ENCODE measurements at regions not wholly inside any gene's neighbourhood (a gene's known extent, or its start where the extent isn't known, plus 50 kb on each side); places are given as distances from the start of the nearest gene placed in this dataset.
"Not testable (repeated sequence)": the region's sequence is repeated elsewhere in the genome, so short reads cannot be mapped to it uniquely, and the experiment has no call there.

DNA sequence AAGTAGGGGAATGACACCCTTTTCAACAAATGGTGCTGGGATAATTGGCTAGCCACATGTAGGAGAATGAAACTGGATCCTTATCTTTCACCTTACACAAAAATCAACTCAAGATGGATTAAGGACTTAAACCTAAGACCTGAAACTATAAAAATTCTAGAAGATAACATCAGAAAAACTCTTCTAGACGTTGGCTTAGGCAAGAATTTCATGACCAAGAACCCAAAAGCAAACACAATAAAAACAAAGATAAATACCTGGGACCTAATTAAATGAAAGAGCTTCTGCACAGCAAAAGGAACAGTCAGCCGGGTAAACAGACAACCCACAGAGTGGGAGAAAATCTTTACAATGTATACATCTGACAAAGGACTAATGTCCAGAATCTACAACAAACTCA is 345.5 kb downstream of the GPD2 start:
- TF ChIP-seq EZH2phosphoT487 (IDR thresholded peaks at IDR 0.05; ENCODE audit: insufficient read depth, low read depth); EZH2 (IDR thresholded peaks at IDR 0.05; ENCODE audit: insufficient read depth, poor library complexity, severe bottlenecking): not testable (repeated sequence)
